GM18519 (cell line): ENCODE measurements at regions not wholly inside any gene's neighbourhood (a gene's known extent, or its start where the extent isn't known, plus 50 kb on each side); places are given as distances from the start of the nearest gene placed in this dataset.

Source experiments
- ATAC-seq: cut with Tn5 transposase; IDR thresholded peaks from one replicate; pipeline ENCODE4 v1.9.1; 2021; ENCODE audit warnings: mild to moderate bottlenecking, moderate library complexity; ENCODE audit not compliant: unreplicated experiment, low FRiP score

GRCh38 chr1:182137546-182137945 is 76.0 kb upstream of the ZNF648 start:
- ATAC-seq, result no peak

- ATAC-seq, result no peak
These were observed 74.4 kb upstream of the ZNF648 start for GRCh38 chr1:182135946-182136345.

GRCh38 chr1:182134257-182134656 is 72.7 kb upstream of the ZNF648 start:
- no peak for ATAC-seq

GRCh38 chr1:182133181-182133580 is 71.7 kb upstream of the ZNF648 start:
- ATAC-seq, result no peak

- ATAC-seq, result no peak
These were observed 67.9 kb upstream of the ZNF648 start for GRCh38 chr1:182129398-182129797.

GRCh38 chr1:182128502-182128901 is 67.0 kb upstream of the ZNF648 start:
- ATAC-seq, result no peak

- no peak for ATAC-seq
These were observed 66.1 kb upstream of the ZNF648 start for GRCh38 chr1:182127656-182128055.

- ATAC-seq, result no peak
These were observed 64.8 kb upstream of the ZNF648 start for GRCh38 chr1:182126272-182126800.

- ATAC-seq, result no peak
These were observed 61.4 kb upstream of the ZNF648 start for GRCh38 chr1:182122913-182123260.

- no peak for ATAC-seq
These were observed 60.9 kb upstream of the ZNF648 start for GRCh38 chr1:182122256-182122912.

- no peak for ATAC-seq
These were observed 60.3 kb upstream of the ZNF648 start for GRCh38 chr1:182121787-182122186.

- ATAC-seq, result no peak
These were observed 59.1 kb upstream of the ZNF648 start for GRCh38 chr1:182120411-182121258.

- no peak for ATAC-seq
These were observed 58.1 kb upstream of the ZNF648 start for GRCh38 chr1:182119631-182120030.

GRCh38 chr1:182118851-182119250 is 57.3 kb upstream of the ZNF648 start:
- no peak for ATAC-seq

GRCh38 chr1:182114627-182115023 is 53.1 kb upstream of the ZNF648 start:
- no peak for ATAC-seq

GRCh38 chr1:182113879-182114626 is 52.5 kb upstream of the ZNF648 start:
- ATAC-seq, result no peak

- no peak for ATAC-seq
These were observed 50.0 kb upstream of the ZNF648 start for GRCh38 chr1:182111496-182111895.
